Spleen (tissue), 11 donors: ENCODE measurements at regions not wholly inside any gene's neighbourhood (a gene's known extent, or its start where the extent isn't known, plus 50 kb on each side); places are given as distances from the start of the nearest gene placed in this dataset.

Experiments used
- DNase-seq: peaks from one replicate; pipeline ENCODE4 v3.0.0-alpha.2; 2020
- H3K27ac ChIP-seq, 8 donors: fragments of 200-600 bp; sonication (generic) in 7 of 8; 1 replicate in 4 of 8; 2 replicates in 4 of 8; pipeline versions ENCODE4 v1.5.0 to v1.8.0; 2016 to 2021; ENCODE audit warnings: inconsistent platforms in 4 of 8, mild to moderate bottlenecking in 4 of 8, moderate library complexity in 1 of 8
- H3K27me3 ChIP-seq, 7 donors: fragments of 200-600 bp; sonication (generic) in 6 of 7; replicated peaks in 1 of 7; 1 replicate in 4 of 7; 2 replicates in 3 of 7; pipeline versions ENCODE4 v1.5.0 to v1.8.0; 2016 to 2021; ENCODE audit warnings: inconsistent platforms in 3 of 7, mild to moderate bottlenecking in 1 of 7
- H3K36me3 ChIP-seq, 6 donors: fragments of 200-600 bp; sonication (generic) in 5 of 6; 1 replicate in 4 of 6; 2 replicates in 2 of 6; pipeline versions ENCODE4 v1.5.0 to v1.8.0; 2016 to 2021; ENCODE audit warnings: inconsistent platforms in 2 of 6
- H3K4me1 ChIP-seq, 6 donors: fragments of 200-600 bp; sonication (generic) in 5 of 6; 1 replicate in 3 of 6; 2 replicates in 3 of 6; pipeline versions ENCODE4 v1.5.0 to v1.8.0; 2016 to 2021; ENCODE audit warnings: inconsistent platforms in 3 of 6
- H3K4me3 ChIP-seq, 8 donors: fragments of 200-600 bp; sonication (generic) in 7 of 8; 1 replicate in 4 of 8; 2 replicates in 4 of 8; pipeline versions ENCODE4 v1.5.0 to v1.8.0; 2016 to 2021; ENCODE audit warnings: inconsistent platforms in 4 of 8, mild to moderate bottlenecking in 4 of 8, moderate library complexity in 2 of 8
- H3K9me3 ChIP-seq, 8 donors: fragments of 200-600 bp; sonication (generic) in 7 of 8; 1 replicate in 4 of 8; 2 replicates in 4 of 8; pipeline versions ENCODE4 v1.5.0 to v1.8.0; 2016 to 2021; ENCODE audit warnings: inconsistent platforms in 4 of 8
- POLR2A ChIP-seq, 3 donors: fragments of 450-650 bp; IDR thresholded peaks; one replicate each; pipeline ENCODE4 v1.5.1; 2017; ENCODE audit warnings: antibody characterized with exemption in 3 of 3, mild to moderate bottlenecking in 1 of 3
- POLR2AphosphoS5 ChIP-seq, 3 donors: sonication (generic); formaldehyde crosslinking; IDR thresholded peaks; one replicate each; pipeline ENCODE4 v1.5.1; 2017; ENCODE audit warnings: antibody characterized with exemption in 3 of 3
- WGBS, 5 donors: extraction: QIAGEN DNeasy Blood & Tissue Kit in 3 of 5; methylation state at CpG; one replicate each; pipeline versions ENCODE4 v1.1.5 to v1.1.7; 2013 to 2018; 5-methylcytosine and 5-hydroxymethylcytosine counted together
- intact Hi-C: fragments of 100-400 bp; cut with DNase I; formaldehyde crosslinking; loops from one replicate; pipeline ENCODE4 v1.15.0; 2023; ENCODE audit warnings: low total_unique reads
- TF ChIP-seq, protein P1 (sequence below), 11 experiments: fragments of 200-600 bp in 7 of 11; fragments of 450-650 bp in 4 of 11; sonication (generic) in 4 of 11; IDR thresholded peaks in 8 of 11; conservative IDR thresholded peaks in 3 of 11; 1 replicate in 7 of 11; 2 replicates in 4 of 11; pipeline versions ENCODE4 v1.4.0 to v1.8.0; 2016 to 2021; ENCODE audit warnings: antibody characterized with exemption in 11 of 11, inconsistent platforms in 4 of 11, mild to moderate bottlenecking in 1 of 11
- donor health status: healthy with polysubstance abuse.
- donor health status: DM: no; HTN: no; CAD: no; lungs with moderate emphysema.
- donor health status: DM: no; HTN: no; CAD: no.
- donor health status: Bipolar disorder and iron deficiency.
- donor health status: healthy.
- donor health status: DM: no; HTN: no; CAD: no.
- donor health status: DM: yes; HTN: yes; CAD: no.

DNA sequence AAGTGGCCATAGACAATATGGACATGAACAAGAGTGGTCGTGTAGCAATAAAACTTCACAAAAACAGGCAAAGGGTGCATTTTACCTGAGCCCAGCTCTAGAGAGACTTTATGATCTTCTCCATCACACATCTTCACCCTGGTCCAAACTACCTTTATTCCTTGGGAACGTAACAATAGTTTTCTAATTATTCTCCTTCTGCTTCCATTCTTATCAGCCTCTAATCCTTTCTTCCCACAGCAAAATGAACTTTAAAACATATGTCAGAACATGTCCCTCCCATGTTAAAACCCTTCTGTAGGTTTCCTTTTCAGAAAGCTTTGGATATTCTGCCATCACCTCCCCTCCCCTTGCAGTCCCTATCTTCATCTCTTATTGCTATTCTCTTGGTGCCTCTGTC is 395.2 kb upstream of the PLXNA2 start:
- Histone ChIP-seq H3K4me3 (no peak overlapping the region), H3K27me3 (peaks cover 0 to 18% (median 0%) of the 10 kb centered on the region in 7 donors), H3K27ac (no peak overlapping the region), H3K36me3 (no peaks in the 10 kb centered on the region), H3K9me3 (no peaks in the 10 kb centered on the region), H3K4me1 (no peaks in the 10 kb centered on the region)
- intact Hi-C loops: no loop called here
- 81 to 89% (median 87%) methylated on average over 2 of the region's 2 CpGs for WGBS, 5 donors
- TF ChIP-seq, protein P1, sequence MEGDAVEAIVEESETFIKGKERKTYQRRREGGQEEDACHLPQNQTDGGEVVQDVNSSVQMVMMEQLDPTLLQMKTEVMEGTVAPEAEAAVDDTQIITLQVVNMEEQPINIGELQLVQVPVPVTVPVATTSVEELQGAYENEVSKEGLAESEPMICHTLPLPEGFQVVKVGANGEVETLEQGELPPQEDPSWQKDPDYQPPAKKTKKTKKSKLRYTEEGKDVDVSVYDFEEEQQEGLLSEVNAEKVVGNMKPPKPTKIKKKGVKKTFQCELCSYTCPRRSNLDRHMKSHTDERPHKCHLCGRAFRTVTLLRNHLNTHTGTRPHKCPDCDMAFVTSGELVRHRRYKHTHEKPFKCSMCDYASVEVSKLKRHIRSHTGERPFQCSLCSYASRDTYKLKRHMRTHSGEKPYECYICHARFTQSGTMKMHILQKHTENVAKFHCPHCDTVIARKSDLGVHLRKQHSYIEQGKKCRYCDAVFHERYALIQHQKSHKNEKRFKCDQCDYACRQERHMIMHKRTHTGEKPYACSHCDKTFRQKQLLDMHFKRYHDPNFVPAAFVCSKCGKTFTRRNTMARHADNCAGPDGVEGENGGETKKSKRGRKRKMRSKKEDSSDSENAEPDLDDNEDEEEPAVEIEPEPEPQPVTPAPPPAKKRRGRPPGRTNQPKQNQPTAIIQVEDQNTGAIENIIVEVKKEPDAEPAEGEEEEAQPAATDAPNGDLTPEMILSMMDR (IDR thresholded peaks at IDR 0.05 in 8 of 11, conservative IDR thresholded peaks at IDR 0.05 in 3 of 11): no peak
- no peak for DNase-seq

DNA sequence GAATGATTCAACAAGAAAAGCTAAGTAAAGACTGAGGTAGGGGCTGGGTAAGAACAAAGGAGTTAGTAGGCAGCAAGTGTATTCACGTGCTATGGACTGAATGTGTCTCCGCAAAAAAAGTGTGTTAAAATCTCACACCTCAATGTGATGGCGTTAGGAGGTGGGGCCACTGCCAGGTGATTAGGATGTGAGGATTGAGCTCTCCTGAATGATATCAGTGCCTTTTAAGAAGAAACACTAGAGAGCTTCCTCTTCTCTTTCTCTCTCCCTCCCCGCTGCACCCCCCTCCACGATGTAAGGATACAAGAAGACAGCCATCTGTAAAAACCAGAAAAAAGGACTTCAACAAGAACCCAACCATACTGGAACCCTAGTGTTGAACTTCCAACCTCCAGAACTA is 396.1 kb upstream of the PLXNA2 start:
- no peaks in the 10 kb centered on the region for H3K4me1 ChIP-seq
- no peaks in the 10 kb centered on the region for H3K36me3 ChIP-seq
- no peak overlapping the region for H3K27ac ChIP-seq
- H3K9me3 ChIP-seq: no peaks in the 10 kb centered on the region
- TF ChIP-seq, protein P1 (IDR thresholded peaks at IDR 0.05 in 8 of 11, conservative IDR thresholded peaks at IDR 0.05 in 3 of 11): no peak
- TF ChIP-seq POLR2AphosphoS5 (IDR thresholded peaks at IDR 0.05) (no peak), POLR2A (IDR thresholded peaks at IDR 0.05) (no peak)
- intact Hi-C loops: no loop called here
- WGBS, 5 donors: 79 to 84% (median 82%) methylated on average over 5 of the region's 5 CpGs
- H3K4me3 ChIP-seq: no peak overlapping the region
- DNase-seq: no peak
- H3K27me3 ChIP-seq: peaks cover 0 to 18% (median 0%) of the 10 kb centered on the region in 7 donors

DNA sequence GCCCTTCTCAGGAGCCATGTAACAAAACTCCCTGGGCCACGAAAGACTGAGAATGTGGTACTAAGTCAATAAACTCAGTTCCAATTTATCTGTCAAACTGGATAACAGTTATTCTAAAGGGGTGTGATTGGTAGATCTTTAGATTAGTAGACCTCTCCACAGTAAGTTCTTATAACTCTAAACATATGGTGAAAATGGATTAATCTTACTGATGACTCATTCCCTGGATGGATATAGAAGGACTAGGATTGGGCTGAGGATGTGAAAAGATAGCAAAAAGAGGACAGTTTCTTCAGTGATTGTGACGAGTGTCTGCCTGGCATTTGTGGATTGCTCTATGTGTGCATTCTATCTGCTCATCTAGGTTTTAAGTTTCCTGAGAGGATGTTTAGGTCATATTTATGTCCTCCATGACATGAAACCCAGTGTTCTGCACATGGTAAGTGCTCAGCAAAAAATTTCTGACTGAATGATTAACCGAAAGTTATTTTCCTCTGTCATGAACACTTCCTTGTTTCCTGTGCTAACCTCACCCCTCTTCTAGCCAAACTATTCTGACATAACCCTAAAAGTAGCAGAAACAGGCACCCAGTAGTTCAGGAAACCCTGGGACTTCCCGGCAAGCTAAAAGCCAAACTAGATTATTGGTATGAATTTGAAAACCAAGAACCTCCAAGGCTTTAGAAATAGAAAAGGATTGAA is 397.5 kb upstream of the PLXNA2 start:
- Histone ChIP-seq H3K9me3 (no peaks in the 10 kb centered on the region), H3K4me1 (no peaks in the 10 kb centered on the region), H3K36me3 (no peaks in the 10 kb centered on the region), H3K4me3 (no peak overlapping the region), H3K27me3 (peaks cover 0 to 18% (median 0%) of the 10 kb centered on the region in 7 donors), H3K27ac (no peak overlapping the region)
- 66 to 82% (median 71%) methylated on average over 4 of the region's 4 CpGs for WGBS, 5 donors
- TF ChIP-seq, protein P1 (IDR thresholded peaks at IDR 0.05 in 8 of 11, conservative IDR thresholded peaks at IDR 0.05 in 3 of 11): no peak
- no peak for TF ChIP-seq POLR2A (IDR thresholded peaks at IDR 0.05)
- TF ChIP-seq POLR2AphosphoS5 (IDR thresholded peaks at IDR 0.05): no peak
- intact Hi-C loops: no loop called here
- DNase-seq: no peak

DNA sequence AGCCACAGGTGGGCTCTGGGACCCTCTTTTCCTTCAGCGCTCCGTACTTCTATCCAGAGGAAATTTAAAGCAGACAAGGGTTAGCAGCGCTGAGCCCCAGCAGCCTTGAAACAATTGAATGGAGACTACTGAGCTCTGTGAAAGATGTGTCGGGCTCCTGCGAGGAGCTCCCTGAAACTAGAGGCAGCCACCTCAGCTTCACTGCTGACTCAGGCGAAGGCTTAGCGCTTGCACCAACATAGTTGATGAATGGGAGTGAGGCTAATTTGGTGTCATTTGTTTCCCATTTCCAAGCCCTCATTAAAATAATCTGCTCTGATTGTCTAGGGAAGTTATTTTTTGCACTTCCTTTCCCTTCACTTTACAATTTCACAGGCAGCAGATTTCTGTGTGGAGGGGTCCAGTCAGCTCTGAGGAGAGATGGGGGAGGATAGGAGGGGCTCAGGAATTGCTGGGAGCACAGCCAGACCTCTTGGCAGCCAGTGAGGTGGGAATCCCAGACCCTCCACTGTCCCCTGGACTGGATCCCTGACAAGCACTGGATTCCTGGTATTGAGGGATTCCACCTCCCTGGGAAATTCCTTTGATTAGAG is 398.9 kb upstream of the PLXNA2 start:
- Histone ChIP-seq H3K36me3 (no peaks in the 10 kb centered on the region), H3K27ac (no peak overlapping the region), H3K27me3 (peaks cover 0 to 13% (median 0%) of the 10 kb centered on the region in 7 donors), H3K4me1 (no peaks in the 10 kb centered on the region), H3K9me3 (no peaks in the 10 kb centered on the region), H3K4me3 (no peak overlapping the region)
- intact Hi-C loops: no loop called here
- TF ChIP-seq, protein P1 (IDR thresholded peaks at IDR 0.05 in 8 of 11, conservative IDR thresholded peaks at IDR 0.05 in 3 of 11): no peak
- no peak for TF ChIP-seq POLR2A (IDR thresholded peaks at IDR 0.05)
- no peak for TF ChIP-seq POLR2AphosphoS5 (IDR thresholded peaks at IDR 0.05)
- DNase-seq: no peak
- WGBS, 5 donors: 75 to 82% (median 80%) methylated on average over 7 of the region's 7 CpGs
